Testis (tissue), 2 donors: ENCODE measurements at regions not wholly inside any gene's neighbourhood (a gene's known extent, or its start where the extent isn't known, plus 50 kb on each side); places are given as distances from the start of the nearest gene placed in this dataset.

Source experiments
- CTCF ChIP-seq, 3 experiments: fragments of 450-650 bp in 2 of 3; fragments of 200-600 bp in 1 of 3; sonication (generic) in 1 of 3; IDR thresholded peaks; one replicate each; pipeline ENCODE4 v1.5.1; 2016 to 2019; ENCODE audit warnings: antibody characterized with exemption in 3 of 3, mild to moderate bottlenecking in 2 of 3, moderate library complexity in 1 of 3
- POLR2A ChIP-seq: fragments of 450-650 bp; IDR thresholded peaks from one replicate; pipeline ENCODE4 v1.6.1; 2017; ENCODE audit warnings: antibody characterized with exemption, mild to moderate bottlenecking, moderate library complexity

- no peak for TF ChIP-seq CTCF (IDR thresholded peaks at IDR 0.05)
- no peak for TF ChIP-seq POLR2A
Observed at GRCh38 chr10:15444105-15445005, 73.3 kb upstream of the FAM171A1 start.
